IPS DF 6.9 (cell line): ENCODE measurements at regions not wholly inside any gene's neighbourhood (a gene's known extent, or its start where the extent isn't known, plus 50 kb on each side); places are given as distances from the start of the nearest gene placed in this dataset.

Source experiments
- DNase-seq: peaks from one replicate; pipeline ENCODE4 v3.0.0-alpha.2; 2013; ENCODE audit warnings: low read depth, low spot score
- H3K27ac ChIP-seq: one replicate; pipeline ENCODE4 v1.5.1; 2013; ENCODE audit warnings: low read length, control low read depth
- H3K27me3 ChIP-seq: 2 replicates; pipeline ENCODE4 v1.6.1; 2013; ENCODE audit warnings: mild to moderate bottlenecking, low read length; ENCODE audit not compliant: control insufficient read depth, insufficient read depth
- H3K36me3 ChIP-seq: 2 replicates; pipeline ENCODE4 v1.6.1; 2013; ENCODE audit warnings: low read length; ENCODE audit not compliant: control insufficient read depth, insufficient read depth
- H3K4me1 ChIP-seq: 2 replicates; pipeline ENCODE4 v1.6.1; 2013; ENCODE audit warnings: low read length; ENCODE audit not compliant: control insufficient read depth, insufficient read depth
- H3K4me3 ChIP-seq: 2 replicates; pipeline ENCODE4 v1.5.1; 2013; ENCODE audit warnings: mild to moderate bottlenecking, low read length
- H3K9me3 ChIP-seq: 2 replicates; pipeline ENCODE4 v1.6.1; 2013; ENCODE audit warnings: low read length, inconsistent platforms; ENCODE audit not compliant: control insufficient read depth, insufficient read depth
- WGBS: extraction: QIAGEN DNeasy Blood & Tissue Kit; methylation state at CpG from one replicate; pipeline ENCODE4 v1.1.7; 2013; ENCODE audit warnings: mixed read lengths, missing lambda C conversion rate; ENCODE audit not compliant: insufficient read length, insufficient coverage; 5-methylcytosine and 5-hydroxymethylcytosine counted together

GRCh38 chr3:176769547-176770190 lies 427.6 kb downstream of the TBL1XR1 start:
- no CpG with 5 or more reads among the region's 1 CpG for WGBS
- Histone ChIP-seq H3K27me3 (no peaks in the 10 kb centered on the region), H3K9me3 (no peaks in the 10 kb centered on the region; the same call in 1 of the 2 replicates), H3K27ac (no peak overlapping the region), H3K4me1 (no peaks in the 10 kb centered on the region), H3K4me3 (no peak overlapping the region), H3K36me3 (no peaks in the 10 kb centered on the region)
- no peak for DNase-seq

DNA sequence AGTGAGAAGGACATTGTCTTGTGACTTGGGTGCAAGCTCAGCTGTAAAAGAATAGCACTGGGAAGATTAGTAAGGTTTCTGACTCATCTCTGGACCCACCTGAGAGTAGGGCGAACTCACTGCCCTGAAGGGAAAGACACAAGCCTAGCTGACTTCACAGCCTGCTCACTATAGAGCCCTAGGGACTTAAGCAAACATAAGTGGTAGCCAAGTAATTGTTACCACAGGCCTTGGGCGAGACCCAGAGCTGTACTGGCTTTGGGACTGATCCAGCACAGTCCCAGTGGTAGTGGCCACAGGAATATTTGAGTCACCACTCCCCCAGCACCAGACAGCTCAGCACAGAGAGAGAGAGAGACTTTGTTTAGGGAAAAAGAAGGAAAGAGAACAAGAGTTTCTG lies 429.9 kb downstream of the TBL1XR1 start:
- H3K9me3 ChIP-seq = no peaks in the 10 kb centered on the region; the same call in 1 of the 2 replicates
- no peak for DNase-seq
- WGBS = no CpG with 5 or more reads among the region's 2 CpGs
- H3K36me3 ChIP-seq = no peaks in the 10 kb centered on the region
- no peak overlapping the region for H3K27ac ChIP-seq
- no peak overlapping the region for H3K4me3 ChIP-seq
- H3K27me3 ChIP-seq = no peaks in the 10 kb centered on the region
- no peaks in the 10 kb centered on the region for H3K4me1 ChIP-seq

DNA sequence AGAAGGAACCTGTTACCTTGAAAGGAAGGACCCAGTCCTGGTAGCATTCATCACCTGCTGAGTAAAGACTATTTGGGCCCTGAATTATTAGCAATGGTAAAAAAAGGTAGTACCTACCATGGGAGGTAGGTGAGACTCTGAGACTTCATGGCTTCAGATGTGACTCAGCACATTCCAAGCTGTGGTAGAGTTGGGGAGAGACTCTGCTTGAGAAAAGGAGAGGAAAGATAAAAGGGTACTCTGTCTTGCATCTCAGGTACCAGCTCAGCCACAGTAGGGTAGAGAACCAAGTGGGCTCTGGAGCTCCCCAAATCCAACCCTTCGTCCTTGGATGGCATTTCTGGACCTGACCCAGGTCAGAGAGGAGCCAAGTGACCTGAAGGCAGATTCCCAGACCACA lies 430.4 kb downstream of the TBL1XR1 start:
- H3K4me3 ChIP-seq = no peak overlapping the region
- H3K36me3 ChIP-seq = no peaks in the 10 kb centered on the region
- no peaks in the 10 kb centered on the region for H3K27me3 ChIP-seq
- no peak overlapping the region for H3K27ac ChIP-seq
- no peaks in the 10 kb centered on the region; the same call in 1 of the 2 replicates for H3K9me3 ChIP-seq
- no peak for DNase-seq
- WGBS = no CpG with 5 or more reads among the region's 1 CpG
- no peaks in the 10 kb centered on the region for H3K4me1 ChIP-seq

DNA sequence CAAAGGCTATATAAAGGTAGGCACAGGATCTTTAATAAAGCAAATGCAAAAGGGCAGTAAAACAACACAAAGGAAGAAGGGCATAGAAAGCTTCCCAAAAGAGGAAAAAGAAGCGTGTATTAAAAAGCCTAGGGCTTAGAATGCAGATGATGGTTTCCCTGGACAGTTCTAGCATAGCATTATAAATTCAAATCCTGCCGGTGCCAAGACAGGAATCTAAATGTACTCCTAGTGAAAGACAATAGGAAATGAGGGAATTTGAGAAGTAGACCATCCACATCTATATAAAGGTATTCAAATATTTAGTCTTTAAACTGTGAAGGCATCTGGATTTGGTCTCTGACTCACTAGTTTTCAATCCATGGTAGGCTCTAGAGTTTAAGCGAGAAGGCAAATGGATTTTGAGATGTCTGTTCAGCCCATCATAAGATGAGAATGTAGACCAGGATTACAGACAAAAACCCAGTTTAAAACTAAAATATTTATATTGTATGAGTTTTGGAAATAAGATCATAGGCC lies 431.8 kb downstream of the TBL1XR1 start:
- Histone ChIP-seq H3K9me3 (no peaks in the 10 kb centered on the region; the same call in 1 of the 2 replicates), H3K4me3 (no peak overlapping the region), H3K27ac (no peak overlapping the region), H3K27me3 (no peaks in the 10 kb centered on the region), H3K4me1 (no peaks in the 10 kb centered on the region), H3K36me3 (no peaks in the 10 kb centered on the region)
- DNase-seq = no peak
- WGBS = no CpG with 5 or more reads among the region's 3 CpGs

- no peaks in the 10 kb centered on the region for H3K36me3 ChIP-seq
- H3K9me3 ChIP-seq = no peaks in the 10 kb centered on the region
- no peak overlapping the region for H3K4me3 ChIP-seq
- no peak overlapping the region for H3K27ac ChIP-seq
- DNase-seq = no peak
- H3K4me1 ChIP-seq = no peaks in the 10 kb centered on the region
- H3K27me3 ChIP-seq = no peaks in the 10 kb centered on the region
Measured at GRCh38 chr3:176759815-176760506, 437.3 kb downstream of the TBL1XR1 start.

DNA sequence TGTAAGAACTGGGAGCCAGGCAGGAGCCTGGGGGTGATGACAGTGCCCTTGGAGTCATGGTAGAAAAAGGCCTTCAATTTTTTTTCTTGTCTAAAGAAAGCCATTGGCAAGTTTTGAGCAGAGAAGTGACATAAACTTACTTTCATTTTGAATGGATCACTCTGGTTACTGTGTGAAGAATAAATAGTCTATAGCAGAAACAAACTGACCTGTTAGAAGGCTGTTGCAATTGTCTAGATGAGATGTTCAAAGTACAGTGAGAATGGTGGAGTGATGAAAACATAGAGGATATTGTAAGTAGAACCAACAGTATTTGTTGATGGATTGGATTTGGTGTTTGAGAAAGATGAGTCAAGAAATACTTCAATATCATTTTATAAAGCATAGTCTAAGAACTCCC lies 439.9 kb downstream of the TBL1XR1 start:
- H3K4me3 ChIP-seq = no peak overlapping the region
- no peaks in the 10 kb centered on the region for H3K36me3 ChIP-seq
- no peaks in the 10 kb centered on the region for H3K27me3 ChIP-seq
- H3K9me3 ChIP-seq = no peaks in the 10 kb centered on the region
- no peaks in the 10 kb centered on the region for H3K4me1 ChIP-seq
- no peak for DNase-seq
- no peak overlapping the region for H3K27ac ChIP-seq

DNA sequence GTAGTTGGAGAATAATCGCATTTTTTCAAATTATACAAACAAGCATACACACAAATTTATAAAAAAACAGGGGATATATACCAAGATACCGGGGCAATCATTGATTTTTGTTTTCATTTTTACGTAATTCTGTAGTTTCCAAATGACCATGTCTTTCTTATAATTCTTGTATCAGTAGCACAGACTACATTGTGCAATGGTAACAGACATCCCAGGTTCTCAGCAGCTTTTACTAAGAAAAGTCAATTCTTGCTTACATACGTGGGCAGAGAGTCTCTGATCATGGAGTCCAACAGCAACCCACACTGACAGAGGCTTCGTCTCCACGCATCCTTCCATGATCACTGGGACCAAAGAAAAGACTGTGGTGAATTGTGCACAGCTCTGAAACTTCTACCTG lies 441.3 kb downstream of the TBL1XR1 start:
- Histone ChIP-seq H3K4me3 (no peak overlapping the region), H3K4me1 (no peaks in the 10 kb centered on the region), H3K36me3 (no peaks in the 10 kb centered on the region), H3K9me3 (no peaks in the 10 kb centered on the region), H3K27ac (no peak overlapping the region), H3K27me3 (no peaks in the 10 kb centered on the region)
- DNase-seq = no peak
- no CpG with 5 or more reads among the region's 6 CpGs for WGBS

- Histone ChIP-seq H3K36me3 (no peaks in the 10 kb centered on the region), H3K27ac (no peak overlapping the region), H3K4me1 (no peaks in the 10 kb centered on the region), H3K4me3 (no peak overlapping the region), H3K27me3 (no peaks in the 10 kb centered on the region), H3K9me3 (no peaks in the 10 kb centered on the region)
- WGBS = no CpG with 5 or more reads among the region's 1 CpG
- no peak for DNase-seq
Measured at GRCh38 chr3:176755552-176755951, 441.7 kb downstream of the TBL1XR1 start.

DNA sequence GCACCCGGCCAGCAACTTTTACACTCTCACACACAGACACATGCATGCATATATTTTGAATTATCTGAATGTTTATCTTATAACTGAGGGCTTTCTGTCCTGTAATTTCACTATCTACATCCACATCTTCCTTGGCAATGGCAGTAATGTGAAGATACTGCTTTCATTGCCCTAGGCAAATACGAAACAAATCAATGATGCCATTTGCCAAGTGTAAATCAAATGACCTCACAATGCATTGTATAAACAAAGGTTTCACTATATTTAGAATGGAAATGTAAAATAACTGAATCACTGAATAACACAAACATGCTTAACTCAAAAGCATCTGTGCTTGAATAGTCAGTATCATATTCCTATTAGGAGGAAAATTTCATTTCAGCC lies 455.6 kb downstream of the TBL1XR1 start:
- no CpG with 5 or more reads among the region's 2 CpGs for WGBS
- H3K4me3 ChIP-seq = no peak overlapping the region
- DNase-seq = no peak
- no peaks in the 10 kb centered on the region for H3K36me3 ChIP-seq
- no peaks in the 10 kb centered on the region for H3K4me1 ChIP-seq
- H3K27me3 ChIP-seq = no peaks in the 10 kb centered on the region
- H3K27ac ChIP-seq = no peak overlapping the region
- H3K9me3 ChIP-seq = no peaks in the 10 kb centered on the region

- Histone ChIP-seq H3K36me3 (no peaks in the 10 kb centered on the region), H3K4me3 (no peak overlapping the region), H3K4me1 (no peaks in the 10 kb centered on the region), H3K27me3 (no peaks in the 10 kb centered on the region), H3K9me3 (no peaks in the 10 kb centered on the region), H3K27ac (no peak overlapping the region)
- no peak for DNase-seq
- no CpG with 5 or more reads among the region's 8 CpGs for WGBS
Measured at GRCh38 chr3:176740906-176741663, 456.2 kb downstream of the TBL1XR1 start.
